Stimulated activated naive CD8-positive, alpha-beta T cell treated with anti-CD3 and anti-CD28 coated beads, Interleukin-15, Interleukin-2, amounts not matched to agents 100 ng/mL and 50 ng/mL, for 24 hours (primary cell): ENCODE measurements at regions not wholly inside any gene's neighbourhood (a gene's known extent, or its start where the extent isn't known, plus 50 kb on each side); places are given as distances from the start of the nearest gene placed in this dataset.

ENCODE experiments used
- H3K27ac Mint-ChIP-seq: one replicate; pipeline ENCODE4 v1.8.0; 2021; ENCODE audit warnings: mild to moderate bottlenecking, mixed read lengths
- H3K27me3 Mint-ChIP-seq: one replicate; pipeline ENCODE4 v1.8.0; 2021; ENCODE audit warnings: mixed read lengths
- H3K36me3 Mint-ChIP-seq: one replicate; pipeline ENCODE4 v1.8.0; 2021; ENCODE audit warnings: low read depth, mixed read lengths
- H3K4me1 Mint-ChIP-seq: one replicate; pipeline ENCODE4 v1.8.0; 2021; ENCODE audit warnings: low read depth, mixed read lengths
- H3K4me3 Mint-ChIP-seq: one replicate; pipeline ENCODE4 v1.8.0; 2021; ENCODE audit warnings: mild to moderate bottlenecking, mixed read lengths
- H3K9me3 Mint-ChIP-seq: one replicate; pipeline ENCODE4 v1.8.0; 2021; ENCODE audit warnings: mixed read lengths

GRCh38 chr22:49613511-49614270, 214.0 kb downstream of the BRD1 start:
- Mint-ChIP-seq H3K36me3 (peaks cover 11% of the 10 kb centered on the region), H3K4me1 (no peaks in the 10 kb centered on the region), H3K27me3 (no peaks in the 10 kb centered on the region), H3K4me3 (no peak overlapping the region), H3K27ac (no peak overlapping the region), H3K9me3 (peaks cover 5% of the 10 kb centered on the region)

GRCh38 chr22:49613108-49613507, 214.6 kb downstream of the BRD1 start:
- H3K27ac Mint-ChIP-seq = no peak overlapping the region
- H3K4me3 Mint-ChIP-seq = no peak overlapping the region
- H3K9me3 Mint-ChIP-seq = peaks cover 5% of the 10 kb centered on the region
- no peaks in the 10 kb centered on the region for H3K27me3 Mint-ChIP-seq
- no peaks in the 10 kb centered on the region for H3K4me1 Mint-ChIP-seq
- peaks cover 17% of the 10 kb centered on the region for H3K36me3 Mint-ChIP-seq

- Mint-ChIP-seq H3K4me3 (no peak overlapping the region), H3K9me3 (peaks cover 11% of the 10 kb centered on the region), H3K4me1 (no peaks in the 10 kb centered on the region), H3K27me3 (no peaks in the 10 kb centered on the region), H3K36me3 (peaks cover 38% of the 10 kb centered on the region), H3K27ac (no peak overlapping the region)
Observed at GRCh38 chr22:49609207-49609876, 218.3 kb downstream of the BRD1 start.

- H3K36me3 Mint-ChIP-seq = peaks cover 44% of the 10 kb centered on the region
- H3K4me3 Mint-ChIP-seq = no peak overlapping the region
- peaks cover 14% of the 10 kb centered on the region for H3K9me3 Mint-ChIP-seq
- no peaks in the 10 kb centered on the region for H3K4me1 Mint-ChIP-seq
- H3K27ac Mint-ChIP-seq = no peak overlapping the region
- no peaks in the 10 kb centered on the region for H3K27me3 Mint-ChIP-seq
Observed at GRCh38 chr22:49608660-49609059, 219.0 kb downstream of the BRD1 start.

GRCh38 chr22:49608228-49608627, 219.4 kb downstream of the BRD1 start:
- no peaks in the 10 kb centered on the region for H3K27me3 Mint-ChIP-seq
- no peak overlapping the region for H3K27ac Mint-ChIP-seq
- H3K36me3 Mint-ChIP-seq = peaks cover 45% of the 10 kb centered on the region
- no peaks in the 10 kb centered on the region for H3K4me1 Mint-ChIP-seq
- peaks cover 11% of the 10 kb centered on the region for H3K9me3 Mint-ChIP-seq
- no peak overlapping the region for H3K4me3 Mint-ChIP-seq

- Mint-ChIP-seq H3K4me1 (no peaks in the 10 kb centered on the region), H3K36me3 (peaks cover 43% of the 10 kb centered on the region), H3K27me3 (no peaks in the 10 kb centered on the region), H3K4me3 (no peak overlapping the region), H3K9me3 (peaks cover 9% of the 10 kb centered on the region), H3K27ac (no peak overlapping the region)
Observed at GRCh38 chr22:49607821-49608220, 219.9 kb downstream of the BRD1 start.

GRCh38 chr22:49606562-49607290, 220.9 kb downstream of the BRD1 start:
- Mint-ChIP-seq H3K9me3 (peaks cover 9% of the 10 kb centered on the region), H3K4me1 (no peaks in the 10 kb centered on the region), H3K27me3 (no peaks in the 10 kb centered on the region), H3K4me3 (no peak overlapping the region), H3K36me3 (peaks cover 45% of the 10 kb centered on the region), H3K27ac (no peak overlapping the region)

GRCh38 chr22:49604732-49605302, 222.9 kb downstream of the BRD1 start:
- Mint-ChIP-seq H3K27ac (no peak overlapping the region), H3K36me3 (peaks cover 45% of the 10 kb centered on the region), H3K4me1 (peaks cover 8% of the 10 kb centered on the region), H3K9me3 (peaks cover 9% of the 10 kb centered on the region), H3K4me3 (no peak overlapping the region), H3K27me3 (no peaks in the 10 kb centered on the region)

GRCh38 chr22:49603016-49603415, 224.7 kb downstream of the BRD1 start:
- Mint-ChIP-seq H3K27me3 (no peaks in the 10 kb centered on the region), H3K9me3 (peaks cover 9% of the 10 kb centered on the region), H3K36me3 (peaks cover 36% of the 10 kb centered on the region), H3K4me3 (no peak overlapping the region), H3K27ac (no peak overlapping the region), H3K4me1 (peaks cover 8% of the 10 kb centered on the region)

GRCh38 chr22:49602481-49602880, 225.2 kb downstream of the BRD1 start:
- peaks cover 9% of the 10 kb centered on the region for H3K9me3 Mint-ChIP-seq
- H3K27ac Mint-ChIP-seq = no peak overlapping the region
- H3K4me3 Mint-ChIP-seq = no peak overlapping the region
- peaks cover 33% of the 10 kb centered on the region for H3K36me3 Mint-ChIP-seq
- peaks cover 8% of the 10 kb centered on the region for H3K4me1 Mint-ChIP-seq
- no peaks in the 10 kb centered on the region for H3K27me3 Mint-ChIP-seq

- peaks cover 27% of the 10 kb centered on the region for H3K36me3 Mint-ChIP-seq
- H3K27me3 Mint-ChIP-seq = no peaks in the 10 kb centered on the region
- no peak overlapping the region for H3K27ac Mint-ChIP-seq
- H3K4me1 Mint-ChIP-seq = peaks cover 8% of the 10 kb centered on the region
- peaks cover 9% of the 10 kb centered on the region for H3K9me3 Mint-ChIP-seq
- H3K4me3 Mint-ChIP-seq = no peak overlapping the region
Observed at GRCh38 chr22:49601614-49602321, 225.9 kb downstream of the BRD1 start.

- Mint-ChIP-seq H3K27ac (no peak overlapping the region), H3K27me3 (no peaks in the 10 kb centered on the region), H3K4me1 (peaks cover 8% of the 10 kb centered on the region), H3K36me3 (peaks cover 27% of the 10 kb centered on the region), H3K4me3 (no peak overlapping the region), H3K9me3 (peaks cover 9% of the 10 kb centered on the region)
Observed at GRCh38 chr22:49600891-49601431, 226.7 kb downstream of the BRD1 start.

GRCh38 chr22:49600468-49600867, 227.2 kb downstream of the BRD1 start:
- Mint-ChIP-seq H3K9me3 (peaks cover 9% of the 10 kb centered on the region), H3K27ac (no peak overlapping the region), H3K4me1 (peaks cover 8% of the 10 kb centered on the region), H3K27me3 (no peaks in the 10 kb centered on the region), H3K4me3 (no peak overlapping the region), H3K36me3 (peaks cover 27% of the 10 kb centered on the region)

GRCh38 chr22:49599691-49600455, 227.8 kb downstream of the BRD1 start:
- peaks cover 22% of the 10 kb centered on the region for H3K36me3 Mint-ChIP-seq

More at GRCh38 chr22:49599691-49600455, 227.8 kb downstream of the BRD1 start:
- Mint-ChIP-seq H3K4me1 (peaks cover 8% of the 10 kb centered on the region), H3K4me3 (no peak overlapping the region), H3K27ac (no peak overlapping the region), H3K9me3 (peaks cover 5% of the 10 kb centered on the region), H3K27me3 (no peaks in the 10 kb centered on the region)
